COR-L47 (cell line): ENCODE measurements at regions not wholly inside any gene's neighbourhood (a gene's known extent, or its start where the extent isn't known, plus 50 kb on each side); places are given as distances from the start of the nearest gene placed in this dataset.
"Not testable (repeated sequence)": the region's sequence is repeated elsewhere in the genome, so short reads cannot be mapped to it uniquely, and the experiment has no call there.

Experiments used
- DNase-seq: peaks from one replicate; lab custom pipeline; 2025; lab: John Stamatoyannopoulos, UW

DNA sequence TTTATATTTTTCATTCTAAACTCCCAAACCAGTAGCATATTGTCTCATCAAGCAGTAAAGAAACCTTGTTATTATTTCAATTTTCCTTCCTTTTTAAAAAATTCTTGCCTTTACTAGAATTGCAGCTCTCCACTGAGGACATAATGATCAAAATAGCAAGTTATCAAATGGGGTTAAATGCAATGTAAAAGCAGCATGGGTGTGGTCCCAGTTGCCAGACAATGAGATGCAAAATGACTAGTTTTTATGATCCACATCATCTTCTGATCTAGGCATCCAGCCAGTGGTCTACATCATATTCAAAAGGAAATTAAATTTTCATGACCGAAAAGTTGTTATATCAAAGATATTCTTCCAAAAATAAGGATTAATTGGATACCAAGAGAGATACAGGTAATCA, 427.9 kb upstream of the SMIM31 start:
- DNase-seq: no peak

- no peak for DNase-seq
Measured at GRCh38 chr4:164337219-164337944, 416.5 kb upstream of the SMIM31 start.

GRCh38 chr4:164343472-164343976, 410.4 kb upstream of the SMIM31 start:
- no peak for DNase-seq

- no peak for DNase-seq
Measured at GRCh38 chr4:164345756-164346155, 408.2 kb upstream of the SMIM31 start.

DNA sequence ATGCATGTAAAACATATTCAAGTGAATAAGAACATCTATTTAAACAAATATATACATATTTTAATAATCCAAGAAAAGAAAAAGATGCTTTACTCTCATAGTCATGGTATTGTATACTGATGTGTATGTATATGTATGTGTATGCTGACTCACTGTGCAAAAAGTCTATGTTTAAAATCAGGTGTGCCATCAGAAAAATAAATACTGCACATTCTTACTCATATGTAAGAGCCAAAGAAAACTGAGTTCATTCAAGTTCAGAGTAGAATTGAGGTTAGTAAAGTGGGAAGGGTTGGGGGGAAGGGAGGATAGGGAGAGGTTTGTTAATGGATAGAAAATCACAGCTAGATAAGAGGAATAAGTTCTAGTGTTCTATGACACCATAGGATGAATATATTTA, 403.9 kb upstream of the SMIM31 start:
- DNase-seq: no peak

- not testable (repeated sequence) for DNase-seq
Measured at GRCh38 chr4:164350716-164351115, 403.2 kb upstream of the SMIM31 start.

GRCh38 chr4:164357957-164358356, 396.0 kb upstream of the SMIM31 start:
- no peak for DNase-seq

GRCh38 chr4:164358400-164358799, 395.5 kb upstream of the SMIM31 start:
- no peak for DNase-seq

- DNase-seq: no peak
Measured at GRCh38 chr4:164359881-164360280, 394.1 kb upstream of the SMIM31 start.

DNA sequence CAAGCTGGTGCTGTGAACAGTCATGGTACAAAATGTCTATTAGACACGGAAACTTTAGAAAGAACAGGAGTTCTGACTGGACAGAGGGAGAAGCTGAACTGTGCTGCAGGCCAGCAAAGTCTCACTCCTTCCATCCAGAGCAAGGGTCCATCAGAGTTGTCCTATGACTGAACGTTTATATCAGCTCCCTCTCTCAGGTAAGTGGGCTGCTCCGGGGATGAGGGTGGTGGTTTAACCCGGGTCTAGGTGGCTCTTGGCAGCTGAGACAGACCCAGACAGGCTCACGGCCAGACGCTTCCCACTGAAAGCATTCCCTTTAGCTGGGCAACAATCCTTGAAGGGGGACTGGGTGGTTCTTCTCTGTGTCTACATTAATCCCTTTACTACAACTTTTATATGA, 385.0 kb upstream of the SMIM31 start:
- DNase-seq: no peak

GRCh38 chr4:164373021-164373420, 380.9 kb upstream of the SMIM31 start:
- DNase-seq: no peak

GRCh38 chr4:164377277-164377676, 376.7 kb upstream of the SMIM31 start:
- no peak for DNase-seq

DNA sequence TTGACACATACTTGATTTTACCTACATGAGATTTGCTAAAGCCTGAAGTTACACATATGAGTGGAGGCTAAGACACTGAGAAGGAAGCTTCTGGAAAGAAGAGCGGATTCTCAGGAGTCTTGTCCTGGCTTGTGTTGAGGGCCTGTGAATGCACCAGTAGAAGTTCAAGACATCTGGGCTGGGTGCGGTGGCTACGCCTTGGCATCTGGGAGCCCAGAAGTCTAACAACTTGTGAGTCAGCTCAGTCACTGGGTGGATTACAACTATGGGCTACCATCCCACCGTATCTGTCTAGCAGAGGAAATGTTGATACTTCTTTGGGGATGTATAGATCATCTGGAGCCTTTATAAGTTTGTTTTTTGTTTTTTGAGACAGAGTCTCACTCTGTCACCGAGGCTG, 375.6 kb upstream of the SMIM31 start:
- DNase-seq: no peak

DNA sequence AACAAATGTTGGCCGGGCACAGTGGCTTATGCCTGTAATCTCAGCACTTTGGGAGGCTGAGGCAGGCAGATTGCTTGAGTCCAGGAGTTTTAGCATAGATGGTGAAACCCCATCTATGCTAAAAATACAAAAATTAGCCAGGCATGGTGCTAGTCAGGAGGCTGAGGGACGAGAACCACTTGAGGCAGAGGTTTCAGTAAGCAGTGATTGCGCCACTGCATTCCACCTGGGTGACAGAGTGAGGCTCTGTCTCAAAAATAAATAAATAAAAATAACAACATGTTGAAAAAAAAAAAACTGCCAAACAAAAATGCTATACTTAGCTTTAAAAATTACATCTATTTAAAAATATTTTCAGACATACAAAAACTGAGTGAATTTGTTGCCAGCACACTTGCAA, 374.2 kb upstream of the SMIM31 start:
- no peak for DNase-seq

DNA sequence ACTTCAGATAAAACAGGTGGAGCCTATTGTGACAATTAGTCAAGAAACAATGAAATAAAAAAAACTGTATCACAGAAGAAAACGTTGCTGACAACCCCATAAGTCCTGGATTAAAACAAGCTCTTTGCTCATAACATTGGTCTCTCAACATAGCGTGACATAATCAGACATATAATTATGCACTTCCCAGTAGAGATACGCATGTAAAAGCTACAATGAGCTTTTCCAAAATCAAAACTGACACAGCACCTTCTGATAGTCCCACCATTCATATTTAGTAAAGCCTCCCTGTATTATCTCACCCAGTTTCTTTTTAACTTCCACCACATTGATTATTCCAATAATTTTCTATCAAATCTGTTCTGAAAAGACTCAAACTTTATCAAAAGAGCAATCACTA, 372.1 kb upstream of the SMIM31 start:
- DNase-seq: no peak

GRCh38 chr4:164383058-164383357, 370.9 kb upstream of the SMIM31 start:
- no peak for DNase-seq

DNA sequence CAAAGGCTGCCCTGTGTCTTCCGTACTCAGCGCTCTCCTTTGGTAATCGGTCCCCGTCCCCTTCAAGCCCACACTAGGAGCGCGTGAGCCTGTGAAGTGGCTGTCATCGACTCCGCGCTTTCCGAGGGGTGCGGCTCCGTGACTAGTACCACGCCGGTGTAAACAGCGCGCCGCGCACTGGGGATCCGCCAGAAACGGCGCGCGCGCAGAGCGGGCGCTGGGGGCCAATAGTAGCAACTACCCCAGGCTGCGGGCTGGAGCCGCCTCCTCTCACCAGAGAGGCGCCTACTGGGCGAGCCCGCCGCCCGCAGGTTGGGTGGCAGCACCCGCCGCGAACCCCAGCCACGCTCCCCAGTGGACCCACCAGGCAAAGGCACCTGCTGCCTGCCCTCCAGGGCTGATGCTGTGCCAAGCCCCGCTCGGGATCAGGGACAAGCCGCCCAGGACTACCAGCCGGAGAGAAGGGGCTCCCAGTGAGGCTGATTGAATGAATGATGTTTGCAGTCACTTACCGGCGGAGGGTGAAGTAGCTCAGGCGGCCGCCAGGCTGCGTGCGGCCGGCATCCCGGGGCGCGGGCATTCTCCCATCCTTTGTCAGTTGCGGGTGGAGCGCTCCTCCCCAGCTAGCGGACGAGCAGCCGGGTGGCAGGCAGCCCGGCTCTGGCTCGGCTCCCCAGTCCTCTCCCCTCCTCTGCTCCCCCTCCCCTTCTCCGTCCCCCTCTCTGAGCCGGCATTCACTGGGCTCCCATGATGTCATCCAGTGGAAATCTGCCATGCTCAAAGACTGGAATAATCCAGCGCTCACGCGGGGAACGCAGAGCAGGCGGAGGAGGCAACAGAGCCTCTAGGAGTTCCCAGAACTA, 370.3 kb upstream of the SMIM31 start:
- DNase-seq: no peak

- DNase-seq: no peak
Measured at GRCh38 chr4:164384416-164384815, 369.5 kb upstream of the SMIM31 start.

- no peak for DNase-seq
Measured at GRCh38 chr4:164396439-164396838, 357.5 kb upstream of the SMIM31 start.

- DNase-seq: no peak
Measured at GRCh38 chr4:164402554-164402953, 351.4 kb upstream of the SMIM31 start.

- no peak for DNase-seq
Measured at GRCh38 chr4:164405774-164406173, 348.2 kb upstream of the SMIM31 start.

DNA sequence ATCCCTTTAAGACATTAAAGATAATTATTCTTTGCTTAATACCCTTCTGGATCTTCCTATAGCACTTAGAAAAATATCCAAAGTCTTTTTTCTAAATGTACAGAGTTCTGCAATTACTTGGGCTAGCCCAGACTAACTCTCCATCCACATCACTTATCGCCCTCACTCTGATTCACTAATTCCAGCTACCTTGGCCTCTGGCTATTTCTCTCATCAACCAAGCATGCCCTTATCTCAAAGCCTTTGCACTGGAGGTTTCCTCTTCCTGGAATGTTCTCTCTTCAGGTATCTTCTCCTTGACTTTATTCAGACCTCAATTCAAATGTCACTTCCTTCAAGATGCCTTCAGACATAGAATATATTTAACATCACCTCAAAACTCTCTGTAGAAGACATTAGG, 345.1 kb upstream of the SMIM31 start:
- no peak for DNase-seq

DNA sequence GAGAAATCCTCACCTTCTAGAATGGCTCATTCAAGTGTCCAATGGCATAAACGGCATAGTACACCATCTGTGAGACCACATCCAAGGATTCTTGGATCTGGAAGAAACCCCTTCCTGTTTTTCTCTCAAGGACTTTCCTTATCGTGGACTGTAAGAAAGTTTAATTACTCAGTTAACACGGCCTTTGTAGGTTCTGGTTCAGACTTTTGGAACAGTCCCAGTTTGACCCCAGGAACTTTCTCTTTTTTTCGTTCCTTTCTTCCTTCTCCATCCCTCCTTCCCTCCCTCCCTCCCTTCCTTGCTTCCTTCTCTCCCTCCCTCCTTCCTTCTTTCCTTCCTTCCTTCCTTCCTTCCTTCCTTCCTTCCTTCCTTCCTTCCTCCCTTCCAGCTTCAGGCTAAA, 343.5 kb upstream of the SMIM31 start:
- DNase-seq: no peak

- DNase-seq: no peak
Measured at GRCh38 chr4:164412246-164412645, 341.7 kb upstream of the SMIM31 start.
